GM21528 (cell line): ENCODE measurements at regions not wholly inside any gene's neighbourhood (a gene's known extent, or its start where the extent isn't known, plus 50 kb on each side); places are given as distances from the start of the nearest gene placed in this dataset.
"Not testable (repeated sequence)": the region's sequence is repeated elsewhere in the genome, so short reads cannot be mapped to it uniquely, and the experiment has no call there.

Experiments used
- ATAC-seq: cut with Tn5 transposase; IDR thresholded peaks from one replicate; pipeline ENCODE4 v1.9.1; 2021; ENCODE audit warnings: mild to moderate bottlenecking, moderate library complexity; ENCODE audit not compliant: unreplicated experiment, low FRiP score

DNA sequence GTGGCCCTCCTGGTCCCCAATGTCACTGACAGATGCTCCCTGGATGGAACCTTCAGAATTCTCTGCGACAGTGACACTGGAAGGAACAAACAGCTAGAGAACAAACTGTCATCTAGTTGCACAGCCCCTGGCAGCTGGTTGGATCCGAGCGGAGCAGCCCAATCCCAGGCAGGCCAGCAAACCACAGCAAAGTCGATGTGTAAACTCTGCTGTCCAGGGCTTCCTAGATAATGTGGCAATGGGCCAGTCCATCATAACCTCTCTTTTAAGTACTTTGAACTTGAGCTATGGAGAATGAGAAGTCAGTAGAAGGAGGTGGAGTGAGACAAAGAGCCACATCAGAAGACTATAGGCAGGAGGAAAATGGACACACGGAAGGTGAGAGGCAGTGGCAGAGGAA is 323.0 kb downstream of the CBLN1 start:
- no peak for ATAC-seq

DNA sequence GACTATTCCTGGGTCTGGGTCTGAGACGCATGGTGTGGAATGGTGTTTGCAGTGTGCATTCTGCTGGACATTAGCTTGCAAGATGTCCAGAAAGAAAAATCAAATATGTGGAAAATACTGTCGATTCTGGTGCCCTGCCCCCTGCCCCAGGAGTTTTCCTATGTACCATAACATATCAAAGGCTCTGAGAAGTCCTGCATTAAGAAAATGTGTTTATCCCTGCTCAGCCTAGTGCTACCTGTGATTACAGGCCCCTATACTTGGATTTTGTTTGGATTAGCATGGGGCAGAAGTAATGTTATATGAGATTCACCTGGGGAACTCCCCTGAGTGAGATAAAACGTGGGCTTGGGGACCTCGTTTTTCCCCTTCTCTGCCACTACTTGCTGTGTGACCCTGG is 325.0 kb downstream of the CBLN1 start:
- ATAC-seq: no peak

DNA sequence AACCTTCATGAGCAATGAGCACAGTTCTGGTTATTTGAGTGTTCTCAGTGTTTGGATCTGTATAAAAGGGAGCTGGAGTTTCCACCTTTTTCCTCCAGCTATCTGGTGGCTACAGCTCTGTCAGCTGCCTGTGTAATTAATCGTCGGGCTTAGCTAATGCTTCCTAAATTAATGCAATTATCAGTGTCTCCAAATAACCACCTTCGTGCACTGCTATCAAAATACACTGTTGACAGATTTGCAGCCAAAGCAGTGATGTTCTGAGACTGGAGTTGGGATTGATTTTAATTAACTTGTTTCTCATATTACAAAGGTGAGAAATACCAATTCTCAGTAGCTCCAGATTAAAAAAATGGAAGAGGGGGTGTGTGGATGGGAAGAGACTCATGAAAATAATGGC is 325.8 kb downstream of the CBLN1 start:
- no peak for ATAC-seq

DNA sequence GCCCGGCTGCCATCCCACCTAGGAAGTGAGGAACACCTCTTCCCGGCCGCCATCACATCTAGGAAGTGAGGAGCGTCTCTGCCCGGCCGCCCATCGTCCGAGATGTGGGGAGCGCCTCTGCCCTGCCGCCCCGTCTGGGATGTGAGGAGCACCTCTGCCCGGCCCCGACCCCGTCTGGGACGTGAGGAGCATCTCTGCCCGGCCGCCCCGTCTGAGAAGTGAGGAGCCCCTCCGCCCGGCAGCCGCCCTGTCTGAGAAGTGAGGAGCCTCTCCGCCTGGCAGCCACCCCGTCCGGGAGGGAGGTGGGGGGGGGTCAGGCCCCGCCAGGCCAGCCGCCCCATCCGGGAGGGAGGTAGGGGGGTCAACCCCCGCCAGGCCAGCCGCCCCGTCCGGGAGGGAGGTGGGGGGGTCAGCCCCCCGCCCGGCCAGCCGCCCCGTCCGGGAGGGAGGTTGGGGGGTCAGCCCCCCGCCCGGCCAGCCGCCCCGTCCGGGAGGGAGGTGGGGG is 330.0 kb downstream of the CBLN1 start:
- ATAC-seq: not testable (repeated sequence)

DNA sequence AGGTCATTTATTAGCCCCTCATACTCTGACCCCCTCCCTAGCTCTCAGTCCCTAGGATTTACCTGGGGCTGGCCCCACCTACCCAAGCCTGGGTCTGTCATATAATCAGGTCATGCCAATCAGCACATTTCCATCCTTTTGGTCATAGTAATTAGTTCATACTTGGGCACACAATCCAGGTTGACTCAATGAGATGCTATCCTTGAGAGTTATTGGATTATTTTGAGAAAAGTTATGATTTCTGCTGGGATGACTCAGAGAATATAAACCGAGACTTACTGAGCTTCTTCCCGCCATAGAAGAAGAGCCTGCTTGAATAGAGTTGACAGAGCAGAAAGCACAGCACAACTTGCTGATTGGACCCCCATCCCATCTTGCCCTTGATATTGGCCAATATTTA is 331.5 kb downstream of the CBLN1 start:
- ATAC-seq: no peak

DNA sequence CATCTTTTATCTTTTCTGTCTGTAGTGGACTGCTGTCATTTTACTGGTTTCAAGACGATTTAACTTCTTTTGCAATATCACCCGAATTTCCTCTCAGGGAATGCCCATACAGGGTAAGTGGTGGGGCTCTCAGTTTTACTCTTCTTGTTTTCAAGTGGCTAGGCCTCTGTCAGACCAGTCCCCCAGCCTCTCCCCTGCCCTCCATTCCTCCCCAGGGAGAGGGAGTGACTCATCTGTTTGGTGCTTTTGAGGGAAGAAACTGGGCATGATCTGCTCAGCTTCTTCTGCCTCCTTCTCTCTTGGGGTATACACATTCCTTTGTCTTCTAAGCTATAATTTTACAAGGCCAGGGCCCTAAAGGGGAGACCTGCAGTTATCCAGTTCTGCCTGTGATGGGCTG is 332.0 kb downstream of the CBLN1 start:
- no peak for ATAC-seq

DNA sequence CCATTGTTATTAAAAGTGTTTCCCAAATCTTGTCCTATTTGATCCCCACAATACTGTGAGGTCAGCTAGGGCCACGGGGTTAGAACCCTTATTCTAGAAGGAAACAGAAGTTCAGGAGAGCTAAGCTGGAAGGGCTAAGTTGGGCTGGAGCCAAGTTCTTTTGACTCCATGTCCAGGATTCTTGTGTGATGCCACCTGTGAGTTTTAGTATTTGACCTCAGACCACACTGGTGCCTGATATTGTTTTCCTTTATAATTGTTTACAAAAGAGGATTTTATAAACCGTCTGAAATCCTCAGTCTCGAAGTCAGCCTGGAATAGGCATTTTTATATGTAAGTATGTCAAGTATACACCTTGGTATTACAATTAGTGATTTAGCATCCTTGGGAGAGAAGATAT is 332.7 kb downstream of the CBLN1 start:
- no peak for ATAC-seq

DNA sequence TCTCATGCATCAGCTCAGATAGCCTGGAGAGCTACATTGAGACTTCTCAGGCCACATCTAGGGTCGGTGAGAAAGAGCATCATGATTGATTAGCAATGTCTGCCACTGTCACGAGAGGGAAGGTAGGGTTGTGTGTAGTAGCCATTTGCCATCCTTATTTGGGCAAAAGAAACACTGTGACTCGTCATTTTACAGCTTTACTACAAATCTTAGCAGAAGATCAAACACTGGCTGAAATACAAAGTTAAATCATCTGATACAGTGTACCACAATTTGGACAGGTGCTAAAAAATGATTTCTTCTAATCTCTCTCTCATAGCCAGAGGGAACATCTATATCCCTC is 334.3 kb downstream of the CBLN1 start:
- no peak for ATAC-seq

DNA sequence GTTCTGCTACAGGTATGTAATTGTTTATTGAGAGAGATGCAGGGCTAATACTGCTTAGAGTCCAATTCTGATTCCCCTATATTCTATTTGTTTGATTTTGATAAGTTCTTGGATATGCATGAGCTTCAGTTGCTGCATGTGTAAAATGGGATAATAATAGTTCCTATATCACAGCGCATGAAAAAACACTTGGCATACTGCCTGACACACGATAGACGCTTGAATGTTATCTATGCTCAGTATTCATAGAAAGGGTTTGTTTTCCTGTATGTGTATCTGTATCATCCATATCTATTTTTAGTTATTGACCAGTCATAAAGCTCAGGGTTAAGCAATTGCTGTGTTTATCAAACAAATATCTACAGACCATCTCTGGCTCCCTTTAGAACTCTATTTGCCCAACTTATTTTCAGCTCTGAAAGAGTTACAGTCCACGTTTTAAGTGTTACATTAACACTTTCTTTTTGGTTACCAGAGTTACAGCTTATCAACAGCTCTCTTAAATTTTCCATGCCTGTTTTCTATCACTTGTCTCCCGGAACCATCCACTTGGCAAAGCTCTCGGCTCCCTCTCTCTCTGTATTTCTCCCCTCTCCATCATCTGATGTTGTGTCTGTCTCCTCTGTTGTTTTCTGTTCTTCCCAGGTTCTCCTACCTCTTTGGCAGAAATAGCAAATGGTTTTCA is 334.8 kb downstream of the CBLN1 start:
- no peak for ATAC-seq

DNA sequence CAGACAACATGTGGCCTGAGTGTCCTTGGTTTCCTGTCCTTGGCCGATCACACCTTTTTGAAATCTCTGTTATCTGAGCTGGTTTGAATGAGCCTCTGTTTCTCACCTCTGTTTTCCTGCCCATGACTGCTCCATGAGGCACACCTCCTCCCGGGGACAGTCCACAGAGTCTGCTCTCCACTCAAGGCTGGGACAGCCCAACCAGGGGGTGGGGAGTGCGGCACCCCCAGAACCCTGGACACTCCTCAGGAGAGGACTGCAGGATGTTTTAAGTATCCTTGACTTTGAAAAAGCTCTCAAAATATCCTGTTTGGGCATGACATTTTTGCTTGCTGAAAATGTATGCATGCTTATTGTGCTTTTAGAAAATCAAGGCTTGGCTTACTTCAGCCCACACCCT is 333.0 kb upstream of the N4BP1 start:
- ATAC-seq: no peak

DNA sequence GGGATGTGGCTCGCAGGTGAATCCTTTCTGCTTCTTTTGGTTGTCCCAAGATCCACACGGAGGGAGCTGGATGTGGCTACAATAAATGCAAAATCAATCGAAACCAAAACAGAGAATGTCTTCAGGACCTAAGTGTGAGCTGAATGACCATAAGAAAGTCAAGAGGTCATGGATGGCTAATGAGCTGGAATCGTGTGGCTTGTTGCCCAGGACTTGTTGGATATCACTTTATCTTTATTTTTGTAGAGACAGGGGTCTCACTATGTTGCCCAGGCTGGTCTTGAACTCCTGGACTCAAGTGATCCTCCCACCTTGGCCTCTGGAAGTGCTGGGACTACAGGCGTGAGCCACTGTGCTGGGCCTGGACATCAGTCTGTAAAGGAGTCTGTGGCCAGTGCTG is 326.8 kb upstream of the N4BP1 start:
- ATAC-seq: no peak

DNA sequence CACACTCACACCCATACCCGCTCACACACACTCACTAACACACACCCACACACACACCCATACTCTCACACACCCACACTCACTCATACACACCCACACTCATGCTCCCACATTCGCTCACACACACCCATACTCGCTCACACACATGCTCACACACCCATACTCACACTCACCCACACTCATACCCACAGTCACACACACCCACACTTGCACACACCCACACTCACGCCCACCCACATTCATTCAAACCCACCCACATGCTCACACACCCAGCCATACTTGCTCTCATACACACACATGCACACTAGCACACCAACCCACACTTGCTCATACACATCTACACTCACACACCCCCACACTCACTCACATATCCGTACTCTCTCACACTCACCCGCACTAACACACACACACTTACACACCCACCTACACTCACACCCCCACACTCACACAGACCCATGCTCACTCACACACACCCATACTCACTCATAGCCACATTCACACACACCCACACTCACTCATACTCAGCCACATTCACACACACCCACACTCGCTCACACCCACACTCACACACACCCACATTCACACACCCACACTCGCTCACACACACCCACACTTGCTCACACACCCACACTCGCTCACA is 322.4 kb upstream of the N4BP1 start:
- ATAC-seq: no peak

DNA sequence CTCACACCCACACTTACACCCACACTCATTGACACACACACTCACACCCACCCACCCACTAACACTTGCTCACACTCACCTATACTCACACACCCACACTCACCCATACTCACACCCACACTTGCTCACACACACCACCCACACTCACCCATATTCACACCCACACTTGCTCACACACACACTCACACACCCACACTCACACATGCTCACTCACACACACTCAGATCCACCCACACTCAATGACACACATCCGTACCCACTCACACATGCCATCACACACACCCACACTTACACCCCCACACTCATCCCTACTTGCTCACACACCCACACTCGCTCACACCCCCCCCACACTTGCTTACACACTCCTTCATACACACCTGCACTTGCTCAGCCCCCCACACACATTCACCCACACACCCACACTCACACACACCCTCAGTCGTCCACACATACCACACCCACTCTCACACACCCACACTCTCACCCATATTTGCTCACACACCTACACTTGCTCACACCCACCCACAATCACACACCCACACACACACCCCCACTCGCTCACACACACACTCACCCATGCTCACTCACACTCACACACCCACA is 321.1 kb upstream of the N4BP1 start:
- no peak for ATAC-seq

DNA sequence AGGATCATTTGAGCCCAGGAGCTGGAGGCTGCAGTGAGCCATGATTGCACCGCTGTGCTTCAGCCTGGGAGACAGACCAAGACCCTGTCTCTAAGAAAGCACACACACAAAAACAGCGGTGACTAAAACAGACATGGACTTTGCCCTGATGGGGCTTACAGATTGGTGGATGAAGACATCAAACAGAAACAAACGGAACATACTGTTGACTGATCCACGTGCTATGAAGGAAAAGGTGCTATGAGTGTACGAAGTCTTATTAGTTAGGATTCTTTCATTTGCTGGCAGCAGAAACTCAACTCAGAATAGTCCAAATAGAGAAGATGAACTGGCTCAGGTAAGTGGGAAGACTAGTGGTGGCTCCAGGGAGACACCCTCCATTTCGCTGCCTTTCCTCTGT is 309.8 kb upstream of the N4BP1 start:
- ATAC-seq: no peak

DNA sequence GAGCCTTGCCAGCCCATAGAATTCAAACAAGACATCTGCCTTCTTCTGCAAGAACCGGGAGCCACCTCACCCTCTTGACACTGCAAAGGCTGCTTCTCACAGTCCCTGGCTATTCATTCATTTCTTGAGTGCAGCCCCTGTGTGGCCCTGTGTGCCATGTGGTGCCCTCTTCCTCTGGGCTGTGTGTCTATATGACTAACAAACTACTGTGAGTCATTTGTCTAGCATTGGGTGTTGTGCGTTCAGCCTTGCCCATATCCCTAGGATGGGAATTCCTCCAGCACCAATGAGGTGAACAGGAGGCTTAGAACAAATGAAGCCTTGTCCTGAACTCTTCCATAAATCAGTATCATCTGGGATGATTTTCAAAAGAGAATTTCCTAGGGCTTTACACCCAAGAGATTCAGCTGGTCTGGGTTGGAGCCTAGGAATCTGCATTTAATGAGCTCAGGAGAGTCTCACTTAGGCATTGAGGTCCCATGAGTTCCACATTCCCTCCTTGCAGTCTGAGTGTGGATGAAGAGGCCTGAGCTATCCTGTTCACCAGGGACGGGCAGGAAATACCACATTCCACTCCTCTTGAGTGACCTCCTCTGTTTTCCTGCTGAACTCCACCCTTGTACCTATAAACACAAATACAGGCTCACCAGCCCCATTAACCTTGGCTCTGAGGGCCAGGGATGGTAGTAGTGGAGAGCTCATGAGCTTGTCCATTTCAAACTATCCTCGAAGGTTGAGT is 308.7 kb upstream of the N4BP1 start:
- no peak for ATAC-seq

DNA sequence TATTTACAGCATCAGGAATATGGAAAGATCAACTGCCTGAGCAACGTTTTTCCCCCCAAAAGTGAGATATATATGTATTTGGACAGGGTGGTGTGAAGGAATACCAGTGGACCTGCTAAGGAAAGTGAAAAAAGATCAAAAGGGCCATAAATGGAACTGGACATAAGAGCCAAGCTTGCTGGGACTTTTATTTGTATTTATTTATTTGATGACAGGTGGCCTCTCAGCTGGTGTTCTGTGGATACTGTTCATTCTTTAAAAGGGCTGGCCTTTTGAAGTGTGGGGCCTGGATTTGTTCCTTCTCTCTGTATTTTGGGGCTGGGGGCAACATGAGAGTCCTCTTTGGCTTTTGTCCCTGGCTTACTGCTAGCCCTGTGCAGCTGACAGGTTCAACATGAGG is 306.6 kb upstream of the N4BP1 start:
- no peak for ATAC-seq

DNA sequence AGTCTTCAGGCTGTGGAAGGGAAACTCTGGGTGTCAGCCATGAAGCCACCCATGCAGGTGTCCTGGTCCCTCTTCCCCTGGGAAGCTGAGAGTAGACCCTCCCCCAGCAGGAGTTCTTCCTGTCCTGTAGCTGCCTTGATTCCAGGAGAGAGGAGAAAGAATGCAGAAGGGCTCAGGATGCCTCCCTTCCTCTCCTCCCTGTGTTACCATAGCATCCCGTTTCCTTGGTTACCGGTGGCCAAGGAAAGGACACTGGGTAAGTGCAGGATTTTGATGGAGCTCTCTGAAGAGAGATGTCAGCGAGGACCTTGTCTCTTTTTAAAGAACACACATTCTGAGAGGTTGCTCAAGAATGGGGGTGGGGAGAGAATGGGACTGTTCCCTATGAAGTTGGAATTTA is 304.1 kb upstream of the N4BP1 start:
- no peak for ATAC-seq

DNA sequence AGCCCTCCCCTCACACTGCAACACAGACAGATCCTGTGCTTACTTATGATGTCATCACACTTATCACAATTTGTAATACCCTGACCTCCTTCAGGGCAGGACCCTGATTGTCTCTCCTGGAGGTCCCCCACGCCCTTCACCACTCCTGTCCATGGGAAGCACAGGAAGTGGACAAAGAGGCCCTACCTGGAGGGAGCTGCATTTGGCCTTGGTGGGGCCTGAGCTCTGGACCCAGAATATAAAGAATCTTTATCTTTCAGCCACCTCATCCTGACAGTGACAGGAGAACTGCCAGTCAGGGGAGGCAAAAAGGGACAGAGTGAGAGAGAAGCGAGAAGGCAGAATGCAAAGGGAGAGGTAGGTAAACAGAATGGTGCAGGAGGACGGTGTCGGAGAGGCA is 303.4 kb upstream of the N4BP1 start:
- no peak for ATAC-seq

DNA sequence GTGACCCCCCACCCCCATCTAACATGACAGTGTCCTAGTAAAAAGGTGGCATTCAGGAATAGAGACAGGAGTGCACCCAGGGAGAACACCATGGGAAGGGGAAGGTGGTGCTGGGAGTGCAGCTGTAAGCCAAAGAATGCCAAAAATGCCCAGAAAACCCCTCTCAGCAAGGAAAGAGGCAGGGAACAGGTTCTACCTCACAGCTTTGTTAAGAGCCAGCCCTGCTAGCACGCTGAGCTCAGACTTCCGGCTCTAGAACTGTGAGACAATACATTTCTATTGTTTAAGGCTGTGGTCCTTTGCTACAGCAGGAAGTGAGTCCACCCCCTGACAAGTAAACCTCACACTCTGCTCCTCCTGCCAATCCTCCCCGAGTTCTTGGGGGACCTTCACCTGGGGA is 302.4 kb upstream of the N4BP1 start:
- no peak for ATAC-seq

DNA sequence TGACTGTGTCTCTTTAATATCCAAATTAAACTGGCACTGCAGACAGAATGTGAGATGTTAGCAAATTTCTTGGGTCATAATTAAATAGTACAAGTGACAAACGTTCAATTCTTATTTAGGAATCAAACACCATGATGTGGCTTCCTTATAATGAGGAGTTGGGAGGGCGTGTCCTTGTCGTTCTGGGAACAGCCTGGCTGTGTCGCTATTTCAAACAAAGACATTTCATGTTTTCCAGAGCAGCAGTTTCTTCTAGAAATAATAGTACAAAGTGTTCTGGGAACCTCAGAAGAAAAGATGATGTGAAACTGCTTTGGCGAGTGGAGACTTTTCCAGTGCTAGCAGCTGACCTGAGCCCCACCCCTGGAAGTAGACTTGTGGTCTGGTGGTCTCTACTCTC is 301.7 kb upstream of the N4BP1 start:
- ATAC-seq: no peak

DNA sequence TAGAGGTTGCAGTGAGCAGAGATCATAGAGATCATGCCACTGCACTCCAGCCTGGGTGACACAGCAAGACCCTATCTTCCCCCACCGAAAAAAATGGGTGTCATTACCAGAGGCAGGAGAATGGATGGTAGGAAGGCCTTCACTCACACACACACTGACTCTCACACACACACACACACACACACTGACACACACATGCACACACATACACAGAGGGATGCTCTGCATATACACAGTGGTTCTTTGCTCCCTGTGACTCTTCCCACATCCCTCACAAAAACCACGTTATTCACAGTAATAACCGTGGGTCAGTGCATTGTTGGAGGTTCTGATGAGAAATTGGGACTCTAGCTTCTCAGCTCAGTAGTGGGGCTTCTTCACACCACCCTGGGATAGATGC is 300.2 kb upstream of the N4BP1 start:
- ATAC-seq: no peak
